Left lobe of liver (tissue), 2 donors: ENCODE measurements at regions not wholly inside any gene's neighbourhood (a gene's known extent, or its start where the extent isn't known, plus 50 kb on each side); places are given as distances from the start of the nearest gene placed in this dataset.
A peak's percentile ranks its signal among the peaks of the same experiment; 100 is the strongest.

Experiments
- ATAC-seq: fragments of 200-7000 bp; cut with Tn5 transposase; one replicate; pipeline ENCODE4 v1.9.1; 2020; ENCODE audit warnings: mild to moderate bottlenecking, moderate library complexity
- DNase-seq: peaks from one replicate; pipeline ENCODE4 v3.0.0-alpha.2; 2020; ENCODE audit warnings: low spot score
- donor health status: DM: no; HTN: no; CAD: no; lungs with moderate emphysema.
- donor health status: DM: no; HTN: yes; CAD: no.

GRCh38 chr2:133835821-133836619 lies 267.8 kb upstream of the NCKAP5 start:
- ATAC-seq = no peak

GRCh38 chr2:133836691-133837345 lies 268.6 kb upstream of the NCKAP5 start:
- no peak for ATAC-seq
- DNase-seq = no peak

More at GRCh38 chr2:133835821-133836619, 267.8 kb upstream of the NCKAP5 start:
- DNase-seq = no peak

GRCh38 chr2:133837441-133838094 lies 269.3 kb upstream of the NCKAP5 start:
- DNase-seq = no peak
- no peak for ATAC-seq

GRCh38 chr2:133838642-133839365 lies 270.5 kb upstream of the NCKAP5 start:
- ATAC-seq (no peak), DNase-seq (no peak)

GRCh38 chr2:133839677-133840076 lies 271.4 kb upstream of the NCKAP5 start:
- no peak for ATAC-seq

GRCh38 chr2:133840761-133841160 lies 272.5 kb upstream of the NCKAP5 start:
- no peak for DNase-seq
- no peak for ATAC-seq

More at GRCh38 chr2:133839677-133840076, 271.4 kb upstream of the NCKAP5 start:
- DNase-seq = no peak

- ATAC-seq = no peak
- no peak for DNase-seq
Observed at GRCh38 chr2:133841900-133842299, 273.6 kb upstream of the NCKAP5 start.

GRCh38 chr2:133842446-133842845 lies 274.2 kb upstream of the NCKAP5 start:
- no peak for DNase-seq
- ATAC-seq = no peak

- DNase-seq = no peak
- ATAC-seq = no peak
Observed at GRCh38 chr2:133843091-133843490, 274.8 kb upstream of the NCKAP5 start.

GRCh38 chr2:133843551-133843950 lies 275.3 kb upstream of the NCKAP5 start:
- DNase-seq (no peak), ATAC-seq (no peak)

GRCh38 chr2:133844214-133844892 lies 276.1 kb upstream of the NCKAP5 start:
- DNase-seq = peak; percentile 75
- ATAC-seq = peak; percentile 99

- no peak for DNase-seq
- no peak for ATAC-seq
Observed at GRCh38 chr2:133846476-133846875, 278.2 kb upstream of the NCKAP5 start.

GRCh38 chr2:133847591-133847990 lies 279.3 kb upstream of the NCKAP5 start:
- ATAC-seq = no peak
- no peak for DNase-seq

- DNase-seq = no peak
- ATAC-seq = no peak
Observed at GRCh38 chr2:133848111-133848649, 279.9 kb upstream of the NCKAP5 start.

GRCh38 chr2:133849341-133849740 lies 281.1 kb upstream of the NCKAP5 start:
- ATAC-seq (no peak), DNase-seq (no peak)

- DNase-seq = no peak
Observed at GRCh38 chr2:133854603-133855200, 286.4 kb upstream of the NCKAP5 start.

GRCh38 chr2:133855526-133855925 lies 287.3 kb upstream of the NCKAP5 start:
- no peak for DNase-seq
- no peak for ATAC-seq

More at GRCh38 chr2:133854603-133855200, 286.4 kb upstream of the NCKAP5 start:
- no peak for ATAC-seq

- DNase-seq = no peak
Observed at GRCh38 chr2:133856678-133857077, 288.4 kb upstream of the NCKAP5 start.

GRCh38 chr2:133859578-133859977 lies 291.3 kb upstream of the NCKAP5 start:
- DNase-seq (no peak), ATAC-seq (no peak)

More at GRCh38 chr2:133856678-133857077, 288.4 kb upstream of the NCKAP5 start:
- no peak for ATAC-seq
